GM12864 (cell line): ENCODE measurements at regions not wholly inside any gene's neighbourhood (a gene's known extent, or its start where the extent isn't known, plus 50 kb on each side); places are given as distances from the start of the nearest gene placed in this dataset.

Source experiments
- DNase-seq: peaks from one replicate; pipeline ENCODE4 v3.0.0-alpha.2; 2011; ENCODE audit warnings: low read depth
- H3K4me3 ChIP-seq: 2 replicates; pipeline ENCODE4 v1.5.1; 2011; ENCODE audit warnings: mild to moderate bottlenecking, low read depth, low read length, control low read depth
- TF ChIP-seq, protein P1 (sequence below): IDR thresholded peaks from 2 replicates; pipeline ENCODE4 v1.5.1; 2011; ENCODE audit warnings: low read depth, mild to moderate bottlenecking, moderate library complexity, low read length, control low read depth, inconsistent platforms; ENCODE audit errors: missing control alignments

DNA sequence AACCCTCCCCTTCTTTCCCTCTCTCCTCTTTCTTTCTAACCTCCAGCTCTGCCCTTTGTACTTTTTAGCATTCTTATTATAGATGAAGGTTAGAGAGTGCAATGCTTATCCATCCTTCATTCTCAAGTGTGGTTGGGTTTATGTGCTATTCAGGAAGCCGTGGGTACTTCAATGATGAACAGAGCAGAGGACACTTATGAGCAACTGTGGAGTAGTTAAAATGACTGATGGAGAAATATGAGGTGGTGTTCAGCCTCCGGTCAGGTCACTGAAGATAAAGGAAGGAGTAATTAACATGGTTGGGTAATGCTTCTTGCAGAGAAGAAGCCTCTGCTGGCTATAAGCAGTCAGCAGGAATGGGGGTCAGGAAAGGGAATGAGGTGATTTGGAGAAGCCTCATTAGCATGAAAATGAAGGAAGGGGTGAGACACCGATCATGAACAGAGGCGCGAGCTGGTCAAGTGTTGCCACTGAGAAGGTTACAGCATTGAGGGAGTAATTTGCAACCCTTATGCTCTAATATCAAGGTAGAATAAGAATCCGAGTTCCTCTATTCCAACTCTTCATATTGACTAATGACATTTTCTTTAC is 174.7 kb downstream of the LPIN1 start:
- DNase-seq = no peak
- H3K4me3 ChIP-seq = no peak overlapping the region
- TF ChIP-seq, protein P1, sequence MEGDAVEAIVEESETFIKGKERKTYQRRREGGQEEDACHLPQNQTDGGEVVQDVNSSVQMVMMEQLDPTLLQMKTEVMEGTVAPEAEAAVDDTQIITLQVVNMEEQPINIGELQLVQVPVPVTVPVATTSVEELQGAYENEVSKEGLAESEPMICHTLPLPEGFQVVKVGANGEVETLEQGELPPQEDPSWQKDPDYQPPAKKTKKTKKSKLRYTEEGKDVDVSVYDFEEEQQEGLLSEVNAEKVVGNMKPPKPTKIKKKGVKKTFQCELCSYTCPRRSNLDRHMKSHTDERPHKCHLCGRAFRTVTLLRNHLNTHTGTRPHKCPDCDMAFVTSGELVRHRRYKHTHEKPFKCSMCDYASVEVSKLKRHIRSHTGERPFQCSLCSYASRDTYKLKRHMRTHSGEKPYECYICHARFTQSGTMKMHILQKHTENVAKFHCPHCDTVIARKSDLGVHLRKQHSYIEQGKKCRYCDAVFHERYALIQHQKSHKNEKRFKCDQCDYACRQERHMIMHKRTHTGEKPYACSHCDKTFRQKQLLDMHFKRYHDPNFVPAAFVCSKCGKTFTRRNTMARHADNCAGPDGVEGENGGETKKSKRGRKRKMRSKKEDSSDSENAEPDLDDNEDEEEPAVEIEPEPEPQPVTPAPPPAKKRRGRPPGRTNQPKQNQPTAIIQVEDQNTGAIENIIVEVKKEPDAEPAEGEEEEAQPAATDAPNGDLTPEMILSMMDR = no peak

DNA sequence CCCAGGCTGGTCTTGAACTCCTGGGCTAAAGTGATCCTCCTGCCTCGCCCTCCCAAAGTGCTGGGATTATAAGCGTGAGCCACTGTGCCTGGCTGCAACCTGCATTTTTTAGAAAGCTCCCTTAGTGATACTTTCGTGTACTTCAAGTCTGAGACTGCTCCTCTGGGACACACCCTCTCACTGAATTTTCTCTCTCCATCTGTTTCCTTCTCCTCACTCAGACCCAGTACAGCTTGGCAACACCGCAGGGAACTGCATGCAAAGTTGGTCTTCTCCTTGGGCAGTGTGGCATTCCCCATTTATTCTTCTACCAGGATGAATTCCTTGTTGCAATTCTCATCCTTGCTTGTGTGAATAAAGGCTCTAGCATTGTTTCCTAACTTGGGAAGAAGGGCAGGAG is 175.9 kb downstream of the LPIN1 start:
- TF ChIP-seq, protein P1 = no peak
- DNase-seq = no peak

DNA sequence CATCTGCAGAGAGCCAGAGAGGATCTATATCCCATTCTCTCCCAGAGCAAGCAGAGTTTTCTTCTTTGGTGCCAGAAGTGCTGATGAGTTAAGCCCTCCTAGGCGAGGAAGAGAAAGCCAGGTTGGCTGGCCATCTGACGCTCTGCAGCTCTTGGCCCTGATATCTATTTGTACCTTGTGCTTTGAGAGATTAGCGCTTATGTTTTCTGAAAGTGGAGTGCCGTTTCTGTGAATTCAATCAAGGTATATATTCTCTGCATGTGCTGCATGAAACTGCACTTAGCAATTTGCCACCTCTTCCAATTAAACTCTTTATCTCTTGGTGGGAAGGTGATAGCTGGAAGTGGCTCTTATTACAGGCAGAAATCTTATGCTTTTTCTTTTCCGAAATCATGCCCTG is 177.5 kb downstream of the LPIN1 start:
- TF ChIP-seq, protein P1 = no peak
- H3K4me3 ChIP-seq = no peak overlapping the region
- DNase-seq = no peak

More for the DNA sequence above, 175.9 kb downstream of the LPIN1 start:
- no peak overlapping the region for H3K4me3 ChIP-seq

DNA sequence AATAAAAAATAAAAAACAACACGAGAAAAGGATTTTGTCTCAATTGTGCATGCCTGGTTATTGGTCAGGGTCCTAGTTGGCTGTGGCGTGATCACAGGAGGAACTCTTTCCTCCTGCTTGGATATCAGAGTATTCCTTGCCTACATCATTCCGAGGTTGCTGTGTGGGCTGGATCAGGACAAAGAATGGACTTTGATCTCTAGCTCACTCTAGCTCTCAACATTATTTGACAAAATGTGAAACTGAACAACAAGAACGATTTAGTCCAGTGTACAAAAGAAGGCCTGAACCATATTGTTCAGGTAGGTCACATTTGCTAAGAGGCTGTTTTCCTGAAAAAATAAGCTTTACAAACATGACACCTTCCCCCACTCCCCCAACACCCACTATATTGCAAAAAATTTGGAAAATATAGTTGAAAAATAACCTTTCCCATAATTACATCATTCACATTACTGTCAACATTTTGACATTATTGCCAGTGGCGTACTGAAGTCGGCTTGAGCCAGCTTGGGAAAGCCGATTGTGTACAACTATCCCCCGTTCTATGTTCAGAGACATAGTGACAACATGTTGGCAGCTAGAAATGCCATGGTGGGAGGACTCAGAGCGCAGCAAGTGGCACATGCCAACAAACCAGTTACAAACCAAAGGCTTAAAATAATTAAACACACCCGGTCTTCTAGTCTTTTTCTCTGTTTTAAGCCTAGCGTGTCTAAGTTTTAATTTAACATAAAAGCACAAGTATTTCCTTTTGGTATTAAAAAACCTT is 179.0 kb downstream of the LPIN1 start:
- no peak overlapping the region for H3K4me3 ChIP-seq
- TF ChIP-seq, protein P1 = no peak

DNA sequence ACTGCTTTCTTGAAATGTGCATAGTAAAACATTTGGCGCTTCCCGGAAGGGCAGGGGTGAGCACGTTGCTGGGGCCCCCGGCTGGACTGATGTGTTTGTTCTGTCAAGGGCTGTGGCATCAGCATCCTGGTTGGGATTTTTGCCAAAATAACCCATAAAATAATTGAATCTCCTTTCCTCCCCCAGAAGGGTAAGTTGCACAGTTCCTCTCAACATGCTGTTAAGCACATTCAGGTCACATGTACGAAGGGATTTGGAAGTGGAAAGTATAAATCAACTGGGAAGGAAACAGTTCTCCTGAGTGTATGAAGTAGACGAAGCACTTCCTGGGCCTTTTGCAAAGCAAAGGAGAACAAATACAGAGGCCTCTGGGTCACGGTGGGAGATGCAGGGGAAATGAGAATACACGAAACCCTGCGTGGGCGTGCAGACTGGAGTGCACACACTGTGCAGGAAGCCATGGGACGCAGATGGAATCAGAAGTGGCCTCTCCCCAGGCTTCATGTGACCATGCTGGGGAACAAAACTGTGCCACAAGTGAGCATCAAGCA is 183.9 kb downstream of the LPIN1 start:
- no peak for DNase-seq
- no peak overlapping the region for H3K4me3 ChIP-seq
- TF ChIP-seq, protein P1 = no peak

More for the DNA sequence above, 179.0 kb downstream of the LPIN1 start:
- no peak for DNase-seq

DNA sequence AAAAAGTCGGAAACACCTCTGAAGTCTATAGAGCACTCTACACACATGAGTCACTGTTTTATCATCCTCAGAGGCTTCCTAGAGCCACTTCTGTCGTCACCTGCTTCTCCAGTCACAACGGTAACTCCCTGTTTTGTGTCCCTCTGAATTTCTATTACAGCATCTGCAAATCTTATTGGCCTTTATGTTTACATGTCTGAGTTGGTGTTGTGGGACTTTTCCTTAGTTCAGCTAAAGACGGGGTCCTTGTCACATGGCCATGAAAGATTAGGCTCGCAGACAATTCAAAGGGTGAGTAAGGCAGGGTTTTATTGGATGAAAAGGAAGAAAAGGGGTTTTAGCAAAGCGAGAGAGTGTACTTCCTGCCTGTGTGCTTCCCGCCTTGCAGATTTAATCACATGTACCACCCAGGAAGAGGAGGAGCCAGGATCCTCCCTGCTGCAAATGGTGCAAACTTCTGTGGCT is 185.6 kb downstream of the LPIN1 start:
- H3K4me3 ChIP-seq = no peak overlapping the region
- TF ChIP-seq, protein P1 = no peak
- DNase-seq = no peak
